Endothelial cell of umbilical vein (primary cell): ENCODE measurements at regions not wholly inside any gene's neighbourhood (a gene's known extent, or its start where the extent isn't known, plus 50 kb on each side); places are given as distances from the start of the nearest gene placed in this dataset.
A peak's percentile ranks its signal among the peaks of the same experiment; 100 is the strongest.

Experiments
- BruUV-seq: library from RNA; stranded (reverse); fragments of 400-500 nt; replicated peaks from 2 replicates; lab custom pipeline; 2021; lab: Mats Ljungman, UMichigan
- CTCF ChIA-PET: fragments of 300-600, 350-600 bp; sonication (Branson Sonifier 250); formaldehyde crosslinking; loops from one replicate; lab custom pipeline; 2021; ENCODE audit warnings: antibody characterized with exemption, inconsistent platforms; lab: Charles Lee
- POLR2A ChIA-PET: fragments of 300-600, 350-600 bp; sonication (Branson Sonifier 250); formaldehyde crosslinking; loops from one replicate; lab custom pipeline; 2021; ENCODE audit warnings: antibody characterized with exemption, inconsistent platforms; lab: Charles Lee
- DNase-seq: peaks from one replicate; pipeline ENCODE4 v3.0.0-alpha.2; 2011; ENCODE audit warnings: low read depth, low spot score
- FAIRE-seq: peaks from 2 replicates; lab custom pipeline; 2011; peaks lifted over from hg19 to GRCh38; lab: Jason Lieb, UNC
- H2AFZ ChIP-seq: 2 replicates; pipeline ENCODE4 v1.6.0; 2012; ENCODE audit warnings: low read depth, low read length, control low read depth, inconsistent platforms
- H3K27ac ChIP-seq: 2 replicates; pipeline ENCODE4 v1.5.1; 2011; ENCODE audit warnings: low read depth, mild to moderate bottlenecking, control low read depth, low read length, moderate library complexity; ENCODE audit not compliant: insufficient read depth
- H3K27me3 ChIP-seq, 2 experiments: 2 replicates each; pipeline versions ENCODE4 v1.6.0 to v1.6.1; 2011; ENCODE audit warnings: low read length in 2 of 2, mixed read lengths in 1 of 2; ENCODE audit not compliant: control insufficient read depth in 2 of 2, insufficient read depth in 2 of 2
- H3K36me3 ChIP-seq, 2 experiments: 2 replicates in 1 of 2; 3 replicates in 1 of 2; pipeline ENCODE4 v1.5.1; 2011; ENCODE audit warnings: low read length in 2 of 2, mild to moderate bottlenecking in 1 of 2, moderate library complexity in 1 of 2; ENCODE audit not compliant: control insufficient read depth in 2 of 2, insufficient read depth in 2 of 2; ENCODE audit errors: extremely low read depth in 1 of 2
- H3K4me1 ChIP-seq: 3 replicates; pipeline ENCODE4 v1.5.1; 2011; ENCODE audit warnings: mild to moderate bottlenecking, low read length; ENCODE audit not compliant: control insufficient read depth, insufficient read depth; ENCODE audit errors: extremely low read depth
- H3K4me2 ChIP-seq: 2 replicates; pipeline ENCODE4 v1.6.1; 2011; ENCODE audit warnings: low read length, control low read depth, mixed read lengths; ENCODE audit not compliant: insufficient read depth
- H3K4me3 ChIP-seq, 3 experiments: fragments of 200-600 bp in 1 of 3; sonication (generic), shearing (Covaris generic) in 1 of 3; replicated peaks in 1 of 3; 2 replicates each; pipeline ENCODE4 v1.5.1; 2011 to 2016; ENCODE audit warnings: control low read depth in 3 of 3, low read length in 3 of 3, mild to moderate bottlenecking in 2 of 3, inconsistent platforms in 1 of 3, low read depth in 1 of 3, moderate library complexity in 1 of 3; ENCODE audit not compliant: insufficient read depth in 1 of 3
- H3K79me2 ChIP-seq: 2 replicates; pipeline ENCODE4 v1.6.0; 2012; ENCODE audit warnings: low read length, inconsistent platforms; ENCODE audit not compliant: control insufficient read depth, insufficient read depth
- H3K9ac ChIP-seq: replicated peaks from 2 replicates; pipeline ENCODE3; 2011; ENCODE audit warnings: low read length, control low read depth; ENCODE audit not compliant: insufficient read depth; ENCODE audit errors: extremely low read depth
- H3K9me1 ChIP-seq: replicated peaks from 3 replicates; pipeline ENCODE4 v1.6.0; 2011; ENCODE audit warnings: mild to moderate bottlenecking, low read length; ENCODE audit not compliant: control insufficient read depth, insufficient read depth; ENCODE audit errors: extremely low read depth
- H3K9me3 ChIP-seq: replicated peaks from 2 replicates; pipeline ENCODE4 v1.5.1; 2012; ENCODE audit warnings: low read length, inconsistent platforms; ENCODE audit not compliant: control insufficient read depth, insufficient read depth
- H4K20me1 ChIP-seq: replicated peaks from 2 replicates; pipeline ENCODE3; 2011; ENCODE audit warnings: mild to moderate bottlenecking, low read length; ENCODE audit not compliant: control insufficient read depth, insufficient read depth; ENCODE audit errors: extremely low read depth
- CTCF ChIP-seq, 2 donors: IDR thresholded peaks; 1 replicate in 1 of 2; 2 replicates in 1 of 2; pipeline ENCODE4 v1.5.1; 2011; ENCODE audit warnings: low read length in 2 of 2, mild to moderate bottlenecking in 2 of 2, moderate library complexity in 2 of 2, control low read depth in 1 of 2, inconsistent platforms in 1 of 2, low read depth in 1 of 2; ENCODE audit not compliant: insufficient read depth in 1 of 2; ENCODE audit errors: extremely low read depth in 1 of 2
- EZH2 ChIP-seq: IDR thresholded peaks from 2 replicates; pipeline ENCODE4 v1.6.1; 2012; ENCODE audit warnings: borderline replicate concordance, low read depth, mild to moderate bottlenecking, moderate library complexity, low read length, inconsistent platforms; ENCODE audit not compliant: severe bottlenecking
- FOS ChIP-seq: IDR thresholded peaks from 2 replicates; pipeline ENCODE4 v1.6.1; 2011; ENCODE audit warnings: mild to moderate bottlenecking, low read length, moderate library complexity, borderline replicate concordance; ENCODE audit not compliant: insufficient read depth
- GATA2 ChIP-seq: IDR thresholded peaks from 2 replicates; pipeline ENCODE4 v1.7.0; 2011; ENCODE audit warnings: low read depth, mild to moderate bottlenecking, moderate library complexity, mixed read lengths, low read length; ENCODE audit not compliant: insufficient read length, insufficient read depth
- JUN ChIP-seq: IDR thresholded peaks from 2 replicates; pipeline ENCODE4 v1.6.1; 2011; ENCODE audit warnings: borderline replicate concordance, low read depth; ENCODE audit not compliant: insufficient read length, insufficient read depth
- MYC ChIP-seq: IDR thresholded peaks from one replicate; pipeline ENCODE4 v1.6.1; 2011; ENCODE audit warnings: mild to moderate bottlenecking, low read depth, low read length
- POLR2A ChIP-seq: IDR thresholded peaks from 2 replicates; pipeline ENCODE4 v1.6.1; 2012; ENCODE audit warnings: low read depth, mild to moderate bottlenecking, control low read depth, low read length
- POLR2AphosphoS5 ChIP-seq: IDR thresholded peaks from 2 replicates; pipeline ENCODE4 v1.6.1; 2012; ENCODE audit warnings: low read depth, mild to moderate bottlenecking, control low read depth, low read length, moderate library complexity; ENCODE audit not compliant: insufficient read depth
- dilution Hi-C: fragments of 300-500 bp; cut with MboI; formaldehyde crosslinking; loops from one replicate; pipeline ENCODE4 v1.15.0; 2019; ENCODE audit warnings: low sequenced_read_pairs; ENCODE audit not compliant: extremely low pct_ligation_motif_present
- intact Hi-C: fragments of 100-400 bp; cut with micrococcal nuclease; formaldehyde crosslinking; loops from one replicate; pipeline ENCODE4 v1.10.0; 2022
- TF ChIP-seq, protein P1 (sequence below): IDR thresholded peaks from 2 replicates; pipeline ENCODE4 v1.6.1; 2011; ENCODE audit not compliant: insufficient read depth, insufficient read length

- no peaks in the 10 kb centered on the region for H3K36me3 ChIP-seq
- TF ChIP-seq MYC = no peak
- TF ChIP-seq POLR2AphosphoS5 = no peak
- TF ChIP-seq EZH2 = no peak
- TF ChIP-seq JUN = no peak
- no peak for TF ChIP-seq CTCF (IDR thresholded peaks at IDR 0.05; ENCODE audit: extremely low read depth in 1 of 2, insufficient read depth in 1 of 2, low read depth in 1 of 2, low read length in 2 of 2)
- POLR2A ChIA-PET = no interaction called here
- no peak for FAIRE-seq
- no peak overlapping the region for H3K4me2 ChIP-seq
- intact Hi-C loops (loop anchor here (5.0 kb wide), 1 partner anchor 132 kb away; no protein-coding TSS in a partner anchor), dilution Hi-C loops (no loop called here)
- CTCF ChIA-PET = no interaction called here
- BruUV-seq = no TSS peak
- no peak overlapping the region for H3K27ac ChIP-seq
- no peak overlapping the region for H3K4me3 ChIP-seq
- no peaks in the 10 kb centered on the region for H3K27me3 ChIP-seq
- no peaks in the 10 kb centered on the region for H4K20me1 ChIP-seq
- H3K4me1 ChIP-seq = peaks cover 18% of the 10 kb centered on the region
- H3K9me3 ChIP-seq = no peaks in the 10 kb centered on the region
- no peak for DNase-seq
- no peaks in the 10 kb centered on the region for H3K79me2 ChIP-seq
- no peak overlapping the region for H3K9ac ChIP-seq
- no peaks in the 10 kb centered on the region for H3K9me1 ChIP-seq
- H2AFZ ChIP-seq = no peak overlapping the region
Observed at GRCh38 chr7:106604971-106605370, 56.0 kb downstream of the CCDC71L start.

GRCh38 chr7:106604303-106604924 lies 56.5 kb downstream of the CCDC71L start:
- Histone ChIP-seq H3K79me2 (no peaks in the 10 kb centered on the region), H3K4me1 (peaks cover 12% of the 10 kb centered on the region), H2AFZ (no peak overlapping the region), H3K27ac (no peak overlapping the region), H3K9ac (no peak overlapping the region), H3K4me3 (no peak overlapping the region), H3K27me3 (no peaks in the 10 kb centered on the region), H3K9me3 (no peaks in the 10 kb centered on the region), H3K4me2 (no peak overlapping the region), H4K20me1 (no peaks in the 10 kb centered on the region), H3K9me1 (no peaks in the 10 kb centered on the region), H3K36me3 (no peaks in the 10 kb centered on the region)
- peak; percentile 41 for DNase-seq
- intact Hi-C loops (no loop called here), dilution Hi-C loops (no loop called here)
- FAIRE-seq = no peak
- TF ChIP-seq GATA2 (no peak), CTCF (IDR thresholded peaks at IDR 0.05; ENCODE audit: extremely low read depth in 1 of 2, insufficient read depth in 1 of 2, low read depth in 1 of 2, low read length in 2 of 2) (no peak), POLR2A (no peak), FOS (no peak), MYC (no peak), JUN (no peak), EZH2 (no peak), POLR2AphosphoS5 (no peak)
- TF ChIP-seq, protein P1, sequence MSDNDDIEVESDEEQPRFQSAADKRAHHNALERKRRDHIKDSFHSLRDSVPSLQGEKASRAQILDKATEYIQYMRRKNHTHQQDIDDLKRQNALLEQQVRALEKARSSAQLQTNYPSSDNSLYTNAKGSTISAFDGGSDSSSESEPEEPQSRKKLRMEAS = no peak
- POLR2A ChIA-PET = no interaction called here
- CTCF ChIA-PET = no interaction called here
- BruUV-seq = no TSS peak
